Breast epithelium (tissue), 3 donors: ENCODE measurements at regions not wholly inside any gene's neighbourhood (a gene's known extent, or its start where the extent isn't known, plus 50 kb on each side); places are given as distances from the start of the nearest gene placed in this dataset.

ENCODE experiments used
- CTCF ChIP-seq, 3 donors: fragments of 450-650 bp; IDR thresholded peaks; one replicate each; pipeline ENCODE4 v1.5.1; 2016 to 2017; ENCODE audit warnings: antibody characterized with exemption in 3 of 3, mild to moderate bottlenecking in 3 of 3, moderate library complexity in 3 of 3
- POLR2A ChIP-seq: fragments of 450-650 bp; IDR thresholded peaks from one replicate; pipeline ENCODE4 v1.6.1; 2016; ENCODE audit warnings: antibody characterized with exemption, mild to moderate bottlenecking, moderate library complexity
- POLR2AphosphoS5 ChIP-seq, 3 donors: sonication (generic); formaldehyde crosslinking; IDR thresholded peaks; one replicate each; pipeline ENCODE4 v1.6.1; 2017; ENCODE audit warnings: antibody characterized with exemption in 3 of 3

DNA sequence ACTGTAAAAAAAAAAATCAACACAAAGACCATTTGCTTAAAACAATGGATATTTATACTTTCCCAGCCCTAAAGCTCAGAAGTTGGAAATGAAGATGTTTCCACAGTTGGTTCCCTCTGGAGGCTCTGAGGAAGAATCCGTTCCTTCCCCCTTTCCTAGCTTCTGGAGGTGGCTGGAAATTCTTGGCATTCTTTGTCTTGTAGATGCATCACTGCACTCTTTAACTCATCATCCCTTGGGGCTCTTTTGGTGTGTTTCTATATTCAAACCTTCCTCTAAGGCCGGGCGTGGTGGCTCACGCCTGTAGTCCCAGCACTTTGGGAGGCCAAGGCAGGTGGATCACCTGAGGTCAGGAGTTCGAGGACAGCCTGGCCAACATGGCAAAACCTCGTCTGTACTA, 78.7 kb downstream of the VCX3A start:
- TF ChIP-seq CTCF (IDR thresholded peaks at IDR 0.05) (no peak), POLR2A (no peak), POLR2AphosphoS5 (IDR thresholded peaks at IDR 0.05) (no peak)
